ENCODE measurements at regions not wholly inside any gene's neighbourhood (a gene's known extent, or its start where the extent isn't known, plus 50 kb on each side); places are given as distances from the start of the nearest gene placed in this dataset.

DNA sequence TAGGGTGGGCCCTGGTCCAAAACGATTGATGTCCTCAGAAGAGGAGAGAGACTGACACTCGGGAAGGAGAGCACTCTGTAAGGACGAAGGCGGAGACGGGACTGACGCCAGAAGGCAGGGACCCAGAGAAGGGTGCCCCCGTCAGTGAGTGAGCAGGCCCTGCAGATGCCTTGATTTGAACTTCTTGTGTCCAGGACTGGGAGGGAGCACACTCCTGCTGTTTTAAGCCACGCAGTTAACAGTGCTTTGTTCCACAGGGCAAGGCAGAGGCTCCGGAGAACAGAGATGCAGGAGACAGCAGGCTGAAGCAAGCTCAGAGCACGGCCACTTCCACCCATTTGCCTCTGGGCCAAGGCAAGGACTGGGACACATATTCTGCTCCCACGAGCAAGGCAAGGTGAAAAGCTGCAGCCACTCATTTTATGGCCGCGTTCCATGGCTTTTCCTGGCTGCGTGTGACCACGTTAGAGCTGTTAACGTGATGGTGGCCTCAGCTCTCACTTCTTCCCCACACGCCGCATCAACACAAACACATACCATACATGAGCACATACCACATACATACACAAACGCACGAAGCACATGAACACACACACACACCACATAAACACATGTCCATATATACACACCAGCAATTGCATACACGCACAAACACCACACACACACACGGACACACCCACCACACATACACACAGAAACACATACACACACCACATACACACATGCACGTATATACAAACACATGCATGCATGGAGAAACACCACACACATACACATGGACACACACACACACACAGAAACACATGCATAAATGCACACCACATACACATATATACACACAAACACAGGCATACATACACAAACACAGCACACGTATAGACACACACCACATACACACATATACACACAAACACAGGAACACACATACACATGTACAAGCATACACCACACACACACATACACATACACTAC, 521.0 kb upstream of the MYT1L start:
- Mint-ChIP-seq H3K27me3 (ENCODE audit: unreplicated experiment) (peaks cover 2% of the 10 kb centered on the region), H3K36me3 (ENCODE audit: low read depth, unreplicated experiment) (no peaks in the 10 kb centered on the region), H3K9me3 (ENCODE audit: unreplicated experiment) (no peaks in the 10 kb centered on the region), H3K27ac (ENCODE audit: unreplicated experiment) (no peak overlapping the region), H3K4me1 (ENCODE audit: unreplicated experiment) (no peaks in the 10 kb centered on the region), H3K4me3 (ENCODE audit: unreplicated experiment) (no peak overlapping the region)
- TF ChIP-seq, protein P1, sequence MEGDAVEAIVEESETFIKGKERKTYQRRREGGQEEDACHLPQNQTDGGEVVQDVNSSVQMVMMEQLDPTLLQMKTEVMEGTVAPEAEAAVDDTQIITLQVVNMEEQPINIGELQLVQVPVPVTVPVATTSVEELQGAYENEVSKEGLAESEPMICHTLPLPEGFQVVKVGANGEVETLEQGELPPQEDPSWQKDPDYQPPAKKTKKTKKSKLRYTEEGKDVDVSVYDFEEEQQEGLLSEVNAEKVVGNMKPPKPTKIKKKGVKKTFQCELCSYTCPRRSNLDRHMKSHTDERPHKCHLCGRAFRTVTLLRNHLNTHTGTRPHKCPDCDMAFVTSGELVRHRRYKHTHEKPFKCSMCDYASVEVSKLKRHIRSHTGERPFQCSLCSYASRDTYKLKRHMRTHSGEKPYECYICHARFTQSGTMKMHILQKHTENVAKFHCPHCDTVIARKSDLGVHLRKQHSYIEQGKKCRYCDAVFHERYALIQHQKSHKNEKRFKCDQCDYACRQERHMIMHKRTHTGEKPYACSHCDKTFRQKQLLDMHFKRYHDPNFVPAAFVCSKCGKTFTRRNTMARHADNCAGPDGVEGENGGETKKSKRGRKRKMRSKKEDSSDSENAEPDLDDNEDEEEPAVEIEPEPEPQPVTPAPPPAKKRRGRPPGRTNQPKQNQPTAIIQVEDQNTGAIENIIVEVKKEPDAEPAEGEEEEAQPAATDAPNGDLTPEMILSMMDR (IDR thresholded peaks at IDR 0.05; ENCODE audit: unreplicated experiment): no peak
- DNase-seq (ENCODE audit: low spot score): no peak

DNA sequence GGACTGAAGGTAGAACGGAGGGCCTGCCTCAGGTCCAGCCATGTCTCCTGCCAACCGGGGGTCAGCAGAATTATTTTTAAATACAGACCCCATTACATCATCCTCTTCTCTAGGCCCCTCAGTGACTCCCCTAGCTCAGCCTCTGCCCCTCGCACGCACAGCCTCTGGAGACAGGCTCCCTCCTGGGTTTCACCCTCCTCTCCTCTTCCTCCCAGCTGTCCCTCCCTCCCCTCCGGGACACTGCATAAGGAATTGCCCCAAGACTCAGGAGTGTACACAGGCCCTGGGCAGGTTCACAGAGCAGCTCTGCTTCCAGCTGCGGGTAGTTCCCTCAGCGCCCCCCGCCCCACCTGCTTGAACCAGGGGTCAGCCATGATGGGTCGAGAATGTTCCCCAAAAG, 520.2 kb upstream of the MYT1L start:
- no peak for DNase-seq (ENCODE audit: low spot score)
- no peak overlapping the region for H3K4me3 Mint-ChIP-seq (ENCODE audit: unreplicated experiment)
- H3K9me3 Mint-ChIP-seq (ENCODE audit: unreplicated experiment): no peaks in the 10 kb centered on the region
- H3K27me3 Mint-ChIP-seq (ENCODE audit: unreplicated experiment): peaks cover 2% of the 10 kb centered on the region
- H3K4me1 Mint-ChIP-seq (ENCODE audit: unreplicated experiment): no peaks in the 10 kb centered on the region
- no peak overlapping the region for H3K27ac Mint-ChIP-seq (ENCODE audit: unreplicated experiment)
- H3K36me3 Mint-ChIP-seq (ENCODE audit: low read depth, unreplicated experiment): no peaks in the 10 kb centered on the region
- TF ChIP-seq, protein P1 (IDR thresholded peaks at IDR 0.05; ENCODE audit: unreplicated experiment): no peak

DNA sequence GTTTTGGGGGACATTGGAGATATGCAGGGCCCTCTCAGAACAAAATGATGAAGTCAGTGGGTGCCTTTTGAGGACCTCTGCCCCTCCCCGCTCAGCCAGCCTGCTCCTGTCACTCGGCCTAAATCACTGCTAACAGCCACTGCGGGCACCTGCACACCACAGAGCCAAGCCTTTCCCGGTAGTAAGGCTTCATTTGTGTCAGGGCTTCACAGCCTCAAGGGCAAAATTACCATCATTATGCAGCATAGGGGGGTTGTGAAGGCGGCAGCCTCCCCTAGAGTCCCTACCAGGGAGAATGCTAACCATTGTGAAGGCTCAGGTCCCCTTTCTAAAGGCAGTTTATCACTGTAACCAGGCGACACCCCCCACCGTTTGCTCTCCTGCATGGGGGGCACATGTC, 519.8 kb upstream of the MYT1L start:
- Mint-ChIP-seq H3K4me3 (ENCODE audit: unreplicated experiment) (no peak overlapping the region), H3K9me3 (ENCODE audit: unreplicated experiment) (no peaks in the 10 kb centered on the region), H3K4me1 (ENCODE audit: unreplicated experiment) (no peaks in the 10 kb centered on the region), H3K27ac (ENCODE audit: unreplicated experiment) (no peak overlapping the region), H3K27me3 (ENCODE audit: unreplicated experiment) (peaks cover 2% of the 10 kb centered on the region), H3K36me3 (ENCODE audit: low read depth, unreplicated experiment) (no peaks in the 10 kb centered on the region)
- TF ChIP-seq, protein P1 (IDR thresholded peaks at IDR 0.05; ENCODE audit: unreplicated experiment): no peak
- no peak for DNase-seq (ENCODE audit: low spot score)

DNA sequence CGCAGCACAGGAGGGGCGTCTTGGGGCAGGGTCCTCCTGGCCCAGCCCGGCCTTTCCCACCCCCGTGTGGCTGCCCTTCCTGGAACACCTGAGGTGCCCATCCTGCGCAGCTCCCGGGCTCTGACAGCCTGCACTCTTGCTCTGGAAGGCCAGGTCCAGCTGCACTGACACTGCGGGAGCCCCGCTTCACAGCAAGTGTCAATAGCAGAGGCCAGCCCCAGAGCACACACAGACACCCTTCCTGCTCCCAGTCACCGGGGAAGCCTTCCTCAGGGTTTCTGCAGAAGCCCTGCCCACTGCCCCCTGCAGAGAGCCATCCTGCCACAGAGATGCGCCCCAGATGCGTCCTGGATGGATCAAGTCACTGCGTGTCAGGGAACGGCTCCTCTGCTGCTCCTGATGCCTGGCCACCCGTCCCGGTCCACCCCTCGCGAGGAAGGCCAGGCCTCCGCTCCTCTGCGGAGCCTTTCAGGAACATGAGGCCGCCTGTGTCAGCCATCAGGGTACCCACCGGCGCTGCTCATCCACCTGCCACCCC, 519.2 kb upstream of the MYT1L start:
- H3K4me3 Mint-ChIP-seq (ENCODE audit: unreplicated experiment): no peak overlapping the region
- H3K27ac Mint-ChIP-seq (ENCODE audit: unreplicated experiment): no peak overlapping the region

More for the DNA sequence above, 519.2 kb upstream of the MYT1L start:
- H3K27me3 Mint-ChIP-seq (ENCODE audit: unreplicated experiment): peaks cover 2% of the 10 kb centered on the region
- no peak for DNase-seq (ENCODE audit: low spot score)
- TF ChIP-seq, protein P1 (IDR thresholded peaks at IDR 0.05; ENCODE audit: unreplicated experiment): no peak
- no peaks in the 10 kb centered on the region for H3K4me1 Mint-ChIP-seq (ENCODE audit: unreplicated experiment)
- H3K9me3 Mint-ChIP-seq (ENCODE audit: unreplicated experiment): no peaks in the 10 kb centered on the region
- H3K36me3 Mint-ChIP-seq (ENCODE audit: low read depth, unreplicated experiment): no peaks in the 10 kb centered on the region

Measured in endothelial cell (in vitro differentiated cells).